Endothelial cell of umbilical vein (primary cell): ENCODE measurements at regions not wholly inside any gene's neighbourhood (a gene's known extent, or its start where the extent isn't known, plus 50 kb on each side); places are given as distances from the start of the nearest gene placed in this dataset.

Source experiments
- BruUV-seq: library from RNA; stranded (reverse); fragments of 400-500 nt; replicated peaks from 2 replicates; lab custom pipeline; 2021; lab: Mats Ljungman, UMichigan
- CTCF ChIA-PET: fragments of 300-600, 350-600 bp; sonication (Branson Sonifier 250); formaldehyde crosslinking; loops from one replicate; lab custom pipeline; 2021; ENCODE audit warnings: antibody characterized with exemption, inconsistent platforms; lab: Charles Lee
- POLR2A ChIA-PET: fragments of 300-600, 350-600 bp; sonication (Branson Sonifier 250); formaldehyde crosslinking; loops from one replicate; lab custom pipeline; 2021; ENCODE audit warnings: antibody characterized with exemption, inconsistent platforms; lab: Charles Lee
- DNase-seq: peaks from one replicate; pipeline ENCODE4 v3.0.0-alpha.2; 2011; ENCODE audit warnings: low read depth, low spot score
- FAIRE-seq: peaks from 2 replicates; lab custom pipeline; 2011; peaks lifted over from hg19 to GRCh38; lab: Jason Lieb, UNC
- H2AFZ ChIP-seq: 2 replicates; pipeline ENCODE4 v1.6.0; 2012; ENCODE audit warnings: low read depth, low read length, control low read depth, inconsistent platforms
- H3K27ac ChIP-seq: 2 replicates; pipeline ENCODE4 v1.5.1; 2011; ENCODE audit warnings: low read depth, mild to moderate bottlenecking, control low read depth, low read length, moderate library complexity; ENCODE audit not compliant: insufficient read depth
- H3K27me3 ChIP-seq, 2 experiments: 2 replicates each; pipeline versions ENCODE4 v1.6.0 to v1.6.1; 2011; ENCODE audit warnings: low read length in 2 of 2, mixed read lengths in 1 of 2; ENCODE audit not compliant: control insufficient read depth in 2 of 2, insufficient read depth in 2 of 2
- H3K36me3 ChIP-seq, 2 experiments: 2 replicates in 1 of 2; 3 replicates in 1 of 2; pipeline ENCODE4 v1.5.1; 2011; ENCODE audit warnings: low read length in 2 of 2, mild to moderate bottlenecking in 1 of 2, moderate library complexity in 1 of 2; ENCODE audit not compliant: control insufficient read depth in 2 of 2, insufficient read depth in 2 of 2; ENCODE audit errors: extremely low read depth in 1 of 2
- H3K4me1 ChIP-seq: 3 replicates; pipeline ENCODE4 v1.5.1; 2011; ENCODE audit warnings: mild to moderate bottlenecking, low read length; ENCODE audit not compliant: control insufficient read depth, insufficient read depth; ENCODE audit errors: extremely low read depth
- H3K4me2 ChIP-seq: 2 replicates; pipeline ENCODE4 v1.6.1; 2011; ENCODE audit warnings: low read length, control low read depth, mixed read lengths; ENCODE audit not compliant: insufficient read depth
- H3K4me3 ChIP-seq, 3 experiments: fragments of 200-600 bp in 1 of 3; sonication (generic), shearing (Covaris generic) in 1 of 3; replicated peaks in 1 of 3; 2 replicates each; pipeline ENCODE4 v1.5.1; 2011 to 2016; ENCODE audit warnings: control low read depth in 3 of 3, low read length in 3 of 3, mild to moderate bottlenecking in 2 of 3, inconsistent platforms in 1 of 3, low read depth in 1 of 3, moderate library complexity in 1 of 3; ENCODE audit not compliant: insufficient read depth in 1 of 3
- H3K79me2 ChIP-seq: 2 replicates; pipeline ENCODE4 v1.6.0; 2012; ENCODE audit warnings: low read length, inconsistent platforms; ENCODE audit not compliant: control insufficient read depth, insufficient read depth
- H3K9ac ChIP-seq: replicated peaks from 2 replicates; pipeline ENCODE3; 2011; ENCODE audit warnings: low read length, control low read depth; ENCODE audit not compliant: insufficient read depth; ENCODE audit errors: extremely low read depth
- H3K9me1 ChIP-seq: replicated peaks from 3 replicates; pipeline ENCODE4 v1.6.0; 2011; ENCODE audit warnings: mild to moderate bottlenecking, low read length; ENCODE audit not compliant: control insufficient read depth, insufficient read depth; ENCODE audit errors: extremely low read depth
- H3K9me3 ChIP-seq: replicated peaks from 2 replicates; pipeline ENCODE4 v1.5.1; 2012; ENCODE audit warnings: low read length, inconsistent platforms; ENCODE audit not compliant: control insufficient read depth, insufficient read depth
- H4K20me1 ChIP-seq: replicated peaks from 2 replicates; pipeline ENCODE3; 2011; ENCODE audit warnings: mild to moderate bottlenecking, low read length; ENCODE audit not compliant: control insufficient read depth, insufficient read depth; ENCODE audit errors: extremely low read depth
- CTCF ChIP-seq, 2 donors: IDR thresholded peaks; 1 replicate in 1 of 2; 2 replicates in 1 of 2; pipeline ENCODE4 v1.5.1; 2011; ENCODE audit warnings: low read length in 2 of 2, mild to moderate bottlenecking in 2 of 2, moderate library complexity in 2 of 2, control low read depth in 1 of 2, inconsistent platforms in 1 of 2, low read depth in 1 of 2; ENCODE audit not compliant: insufficient read depth in 1 of 2; ENCODE audit errors: extremely low read depth in 1 of 2
- FOS ChIP-seq: IDR thresholded peaks from 2 replicates; pipeline ENCODE4 v1.6.1; 2011; ENCODE audit warnings: mild to moderate bottlenecking, low read length, moderate library complexity, borderline replicate concordance; ENCODE audit not compliant: insufficient read depth
- GATA2 ChIP-seq: IDR thresholded peaks from 2 replicates; pipeline ENCODE4 v1.7.0; 2011; ENCODE audit warnings: low read depth, mild to moderate bottlenecking, moderate library complexity, mixed read lengths, low read length; ENCODE audit not compliant: insufficient read length, insufficient read depth
- MYC ChIP-seq: IDR thresholded peaks from one replicate; pipeline ENCODE4 v1.6.1; 2011; ENCODE audit warnings: mild to moderate bottlenecking, low read depth, low read length
- POLR2A ChIP-seq: IDR thresholded peaks from 2 replicates; pipeline ENCODE4 v1.6.1; 2012; ENCODE audit warnings: low read depth, mild to moderate bottlenecking, control low read depth, low read length
- POLR2AphosphoS5 ChIP-seq: IDR thresholded peaks from 2 replicates; pipeline ENCODE4 v1.6.1; 2012; ENCODE audit warnings: low read depth, mild to moderate bottlenecking, control low read depth, low read length, moderate library complexity; ENCODE audit not compliant: insufficient read depth
- dilution Hi-C: fragments of 300-500 bp; cut with MboI; formaldehyde crosslinking; loops from one replicate; pipeline ENCODE4 v1.15.0; 2019; ENCODE audit warnings: low sequenced_read_pairs; ENCODE audit not compliant: extremely low pct_ligation_motif_present
- intact Hi-C: fragments of 100-400 bp; cut with micrococcal nuclease; formaldehyde crosslinking; loops from one replicate; pipeline ENCODE4 v1.10.0; 2022
- TF ChIP-seq, protein P1 (sequence below): IDR thresholded peaks from 2 replicates; pipeline ENCODE4 v1.6.1; 2011; ENCODE audit not compliant: insufficient read depth, insufficient read length

DNA sequence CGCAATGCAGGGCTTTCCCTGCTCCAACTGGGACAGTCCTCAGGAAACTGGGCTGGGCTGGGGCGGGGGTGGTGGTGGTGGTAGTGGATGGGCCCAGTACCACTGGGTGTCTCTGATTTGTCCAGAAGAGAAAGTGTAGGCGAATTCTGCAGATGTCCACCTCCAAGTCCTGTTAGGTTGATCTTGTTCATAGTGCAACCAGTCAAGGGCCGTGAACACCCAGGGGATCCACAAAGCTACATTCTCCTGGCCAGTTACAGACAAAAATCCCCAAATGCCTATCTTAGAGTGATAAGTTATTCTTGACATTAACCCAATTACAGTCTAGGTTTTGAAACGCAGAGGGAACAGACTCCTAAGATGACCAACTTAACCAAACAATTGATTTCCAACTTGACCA lies 97.5 kb upstream of the SHB start:
- Histone ChIP-seq H3K79me2 (no peaks in the 10 kb centered on the region), H3K36me3 (no peaks in the 10 kb centered on the region), H3K27me3 (peaks cover 0 to 3% of the 10 kb centered on the region in 2 experiments), H4K20me1 (no peaks in the 10 kb centered on the region), H3K4me3 (no peak overlapping the region), H3K4me1 (no peaks in the 10 kb centered on the region), H2AFZ (no peak overlapping the region), H3K9ac (no peak overlapping the region), H3K9me3 (no peaks in the 10 kb centered on the region), H3K27ac (no peak overlapping the region), H3K4me2 (no peak overlapping the region), H3K9me1 (no peaks in the 10 kb centered on the region)
- dilution Hi-C loops = no loop called here
- CTCF ChIA-PET = interaction anchor here (1.3 kb wide), 1 partner anchor 9 kb away, joined by 4 read pairs; no protein-coding TSS in a partner anchor
- FAIRE-seq (no peak), DNase-seq (no peak)
- intact Hi-C loops = loop anchor here (10.0 kb wide), 1 partner anchor 198 kb away; no protein-coding TSS in a partner anchor
- no peak for TF ChIP-seq GATA2
- TF ChIP-seq MYC = no peak
- TF ChIP-seq CTCF (IDR thresholded peaks at IDR 0.05; ENCODE audit: extremely low read depth in 1 of 2, insufficient read depth in 1 of 2, low read depth in 1 of 2, low read length in 2 of 2) = no peak
- no peak for TF ChIP-seq FOS
- TF ChIP-seq, protein P1, sequence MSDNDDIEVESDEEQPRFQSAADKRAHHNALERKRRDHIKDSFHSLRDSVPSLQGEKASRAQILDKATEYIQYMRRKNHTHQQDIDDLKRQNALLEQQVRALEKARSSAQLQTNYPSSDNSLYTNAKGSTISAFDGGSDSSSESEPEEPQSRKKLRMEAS = no peak
- no peak for TF ChIP-seq POLR2A
- no peak for TF ChIP-seq POLR2AphosphoS5
- BruUV-seq = no TSS peak
- POLR2A ChIA-PET = no interaction called here
